GM19328 (cell line): ENCODE measurements at regions not wholly inside any gene's neighbourhood (a gene's known extent, or its start where the extent isn't known, plus 50 kb on each side); places are given as distances from the start of the nearest gene placed in this dataset.

Experiments used
- ATAC-seq: cut with Tn5 transposase; IDR thresholded peaks from one replicate; pipeline ENCODE4 v1.9.1; 2021; ENCODE audit warnings: mild to moderate bottlenecking, moderate library complexity; ENCODE audit not compliant: unreplicated experiment

- ATAC-seq = no peak
Observed at GRCh38 chr10:81093056-81093455, 555.4 kb downstream of the SH2D4B start.

GRCh38 chr10:81095238-81095637 is 557.5 kb downstream of the SH2D4B start:
- no peak for ATAC-seq

- ATAC-seq = no peak
Observed at GRCh38 chr10:81096558-81096957, 558.9 kb downstream of the SH2D4B start.

GRCh38 chr10:81101062-81101461 is 563.4 kb downstream of the SH2D4B start:
- ATAC-seq = no peak

- ATAC-seq = no peak
Observed at GRCh38 chr10:81104494-81104893, 566.8 kb downstream of the SH2D4B start.

GRCh38 chr10:81108516-81109199 is 571.0 kb downstream of the SH2D4B start:
- ATAC-seq = peak; percentile 74

GRCh38 chr10:81109200-81109752 is 571.6 kb downstream of the SH2D4B start:
- no peak for ATAC-seq

GRCh38 chr10:81116201-81116600 is 578.5 kb downstream of the SH2D4B start:
- no peak for ATAC-seq

GRCh38 chr10:81116990-81117389 is 579.3 kb downstream of the SH2D4B start:
- ATAC-seq = no peak

- no peak for ATAC-seq
Observed at GRCh38 chr10:81127931-81128330, 590.2 kb downstream of the SH2D4B start.

GRCh38 chr10:81130014-81130413 is 592.3 kb downstream of the SH2D4B start:
- ATAC-seq = no peak

- ATAC-seq = no peak
Observed at GRCh38 chr10:81135851-81136250, 598.1 kb downstream of the SH2D4B start.

- ATAC-seq = no peak
Observed at GRCh38 chr10:81136261-81136660, 598.6 kb downstream of the SH2D4B start.

GRCh38 chr10:81145975-81146374 is 608.3 kb downstream of the SH2D4B start:
- no peak for ATAC-seq

GRCh38 chr10:81146436-81146835 is 608.7 kb downstream of the SH2D4B start:
- ATAC-seq = no peak

GRCh38 chr10:81152656-81153055 is 615.0 kb downstream of the SH2D4B start:
- no peak for ATAC-seq

GRCh38 chr10:81157681-81158080 is 620.0 kb downstream of the SH2D4B start:
- no peak for ATAC-seq

- no peak for ATAC-seq
Observed at GRCh38 chr10:81177651-81178244, 640.0 kb downstream of the SH2D4B start.

GRCh38 chr10:81179324-81179723 is 641.6 kb downstream of the SH2D4B start:
- ATAC-seq = no peak

GRCh38 chr10:81179805-81180452 is 642.2 kb downstream of the SH2D4B start:
- ATAC-seq = no peak

GRCh38 chr10:81182296-81182695 is 644.6 kb downstream of the SH2D4B start:
- no peak for ATAC-seq

- no peak for ATAC-seq
Observed at GRCh38 chr10:81192221-81192788, 654.6 kb downstream of the SH2D4B start.
